ENCODE measurements at regions not wholly inside any gene's neighbourhood (a gene's known extent, or its start where the extent isn't known, plus 50 kb on each side); places are given as distances from the start of the nearest gene placed in this dataset.
"Not testable (repeated sequence)": the region's sequence is repeated elsewhere in the genome, so short reads cannot be mapped to it uniquely, and the experiment has no call there.

GRCh38 chr5:44943647-44944046, 134.9 kb downstream of the MRPS30 start:
- DNase-seq = no peak

DNA sequence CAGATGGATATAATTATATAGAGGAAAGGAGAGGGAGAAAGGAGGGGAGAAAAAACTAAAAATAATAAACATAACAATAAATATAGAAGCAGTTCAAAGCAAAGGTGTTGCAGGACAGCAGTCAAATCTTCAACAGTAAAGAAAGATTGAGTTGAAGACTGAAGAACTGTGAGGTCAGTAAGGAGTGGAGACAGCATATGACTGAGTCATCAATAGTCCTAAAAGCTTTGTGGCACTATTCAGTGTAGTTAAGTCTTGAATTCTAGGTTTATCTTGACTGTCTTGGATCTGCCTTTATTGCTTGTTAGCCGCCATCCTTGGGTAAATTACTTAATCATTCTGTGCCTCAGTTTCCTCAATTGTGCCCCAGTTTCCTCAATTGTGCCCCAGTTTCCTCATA, 137.0 kb downstream of the MRPS30 start:
- DNase-seq = no peak

DNA sequence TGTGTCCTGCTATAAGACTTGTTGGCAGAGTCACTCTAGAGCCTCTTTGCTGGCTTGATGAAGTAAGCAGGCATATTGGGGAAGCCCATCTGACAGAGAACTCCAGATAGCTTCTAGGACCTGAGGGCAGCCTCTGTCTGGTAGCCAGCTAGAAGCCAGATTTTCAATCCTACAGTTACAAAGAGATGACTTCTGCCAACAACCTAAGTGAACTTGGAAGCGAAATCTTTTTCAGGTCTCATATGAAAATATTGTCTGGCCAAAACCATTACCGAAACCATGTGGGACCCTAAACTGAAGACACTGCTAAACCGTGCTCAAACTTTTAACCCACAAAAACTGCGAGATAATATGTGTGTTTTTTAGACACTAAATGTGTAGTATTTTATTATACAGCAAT, 140.9 kb downstream of the MRPS30 start:
- DNase-seq = no peak

- DNase-seq = no peak
Observed at GRCh38 chr5:44951371-44951770, 142.6 kb downstream of the MRPS30 start.

GRCh38 chr5:44952376-44952775, 143.6 kb downstream of the MRPS30 start:
- peak; percentile 10 for DNase-seq

- DNase-seq = no peak
Observed at GRCh38 chr5:44953078-44953477, 144.3 kb downstream of the MRPS30 start.

DNA sequence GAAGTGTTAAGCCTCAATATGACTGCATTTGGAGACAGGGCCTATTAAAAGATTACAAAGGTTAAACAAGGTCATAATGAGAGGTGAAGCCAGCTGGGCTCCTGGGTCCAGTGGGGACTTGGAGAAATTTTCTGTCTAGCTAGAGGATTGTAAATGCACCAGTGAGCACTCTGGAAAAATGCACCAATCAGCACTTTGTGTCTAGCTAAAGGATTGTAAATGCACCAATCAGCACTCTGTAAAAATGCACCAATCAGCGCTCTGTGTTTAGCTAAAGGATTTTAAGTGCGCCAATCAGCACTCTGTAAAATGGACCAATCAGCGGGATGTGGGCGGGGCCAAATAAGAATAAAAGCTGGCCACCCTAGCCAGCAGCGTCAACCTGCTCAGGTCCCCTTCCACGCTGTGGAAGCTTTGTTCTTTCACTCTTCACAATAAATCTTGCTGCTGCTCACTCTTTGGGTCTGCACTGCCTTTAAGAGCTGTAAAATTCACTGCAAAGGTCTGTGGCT, 150.3 kb downstream of the MRPS30 start:
- DNase-seq = not testable (repeated sequence)

DNA sequence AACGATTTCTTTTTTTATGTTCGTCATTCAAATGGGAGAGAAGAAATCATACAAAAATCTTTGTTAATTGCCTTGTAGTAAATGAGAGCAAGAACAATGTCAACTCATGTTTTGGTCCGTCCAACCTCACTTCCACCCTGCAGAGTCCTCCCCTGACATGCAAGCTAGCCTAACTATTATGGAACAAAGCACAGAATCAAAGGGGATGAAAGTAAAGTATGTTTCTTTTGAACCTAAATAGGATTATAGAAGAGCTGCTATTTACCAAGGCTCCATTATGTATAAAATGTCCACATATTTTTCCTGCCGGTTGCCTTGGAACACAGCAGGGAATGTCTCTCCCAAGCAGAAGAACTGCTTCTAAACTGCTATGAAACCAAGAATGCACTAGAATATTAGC, 161.1 kb downstream of the MRPS30 start:
- DNase-seq = no peak

GRCh38 chr5:44970963-44971362, 162.2 kb downstream of the MRPS30 start:
- not testable (repeated sequence) for DNase-seq

DNA sequence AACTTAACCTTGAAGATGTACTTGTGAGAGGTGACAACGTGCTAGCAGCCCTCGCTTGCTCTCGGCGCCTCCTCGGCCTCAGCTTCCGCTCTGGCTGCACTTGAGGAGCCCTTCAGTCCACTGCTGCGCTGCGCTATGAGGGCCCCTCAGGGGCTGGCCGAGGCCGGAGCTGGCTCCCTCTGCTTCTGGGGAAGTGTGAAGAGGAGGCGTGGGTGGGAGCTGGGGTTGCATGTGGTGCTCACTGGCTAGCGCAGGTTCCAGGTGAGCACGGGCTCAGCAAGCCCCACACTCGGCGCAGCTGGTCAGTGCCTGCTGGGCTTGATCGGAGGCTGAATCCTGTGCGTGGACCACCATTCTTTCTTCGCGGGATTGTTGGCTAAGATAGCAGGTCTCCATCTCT, 166.1 kb downstream of the MRPS30 start:
- no peak for DNase-seq

GRCh38 chr5:44981708-44982107, 173.0 kb downstream of the MRPS30 start:
- DNase-seq = no peak

- DNase-seq = no peak
Observed at GRCh38 chr5:44983006-44983405, 174.3 kb downstream of the MRPS30 start.

DNA sequence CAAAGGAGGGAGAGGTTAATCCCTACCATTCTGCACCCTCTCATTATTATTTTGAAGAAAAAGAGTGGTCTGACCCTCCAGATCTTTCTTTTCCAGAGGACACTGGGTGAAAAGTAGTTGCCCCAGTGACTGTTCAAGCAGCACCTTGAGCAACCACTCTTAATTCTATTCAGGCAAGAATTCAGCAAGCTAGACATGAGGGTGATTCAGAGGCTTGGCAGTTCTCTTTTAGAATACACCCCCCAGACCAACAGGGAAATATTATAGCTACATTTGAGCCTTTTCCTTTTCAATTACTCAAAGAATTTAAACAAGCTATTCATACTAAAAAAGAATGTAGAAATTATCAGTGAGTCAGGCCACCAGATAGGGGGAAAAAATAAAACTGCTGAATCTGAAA, 178.3 kb downstream of the MRPS30 start:
- DNase-seq = no peak

DNA sequence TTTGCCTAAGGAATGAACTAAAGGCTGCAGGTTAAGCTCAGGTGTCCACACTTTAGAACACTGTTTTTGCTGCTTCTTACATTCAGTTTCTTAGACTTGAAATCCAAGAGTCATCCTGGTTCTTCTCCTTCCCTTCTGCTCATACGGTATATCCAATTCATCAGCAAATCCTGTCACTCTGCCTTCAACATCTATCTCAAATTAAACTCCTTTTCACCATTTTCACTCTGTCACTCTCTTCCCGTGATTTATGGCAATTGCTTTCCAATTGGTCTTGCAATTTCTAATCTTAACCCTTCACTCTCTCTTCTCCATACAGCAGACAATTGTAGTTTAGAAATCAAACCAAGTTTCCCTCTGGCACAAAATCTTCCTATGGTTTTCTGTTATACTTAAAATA, 182.9 kb downstream of the MRPS30 start:
- DNase-seq = no peak

GRCh38 chr5:44993286-44993685, 184.5 kb downstream of the MRPS30 start:
- no peak for DNase-seq

GRCh38 chr5:44997506-44997905, 188.8 kb downstream of the MRPS30 start:
- DNase-seq = no peak

DNA sequence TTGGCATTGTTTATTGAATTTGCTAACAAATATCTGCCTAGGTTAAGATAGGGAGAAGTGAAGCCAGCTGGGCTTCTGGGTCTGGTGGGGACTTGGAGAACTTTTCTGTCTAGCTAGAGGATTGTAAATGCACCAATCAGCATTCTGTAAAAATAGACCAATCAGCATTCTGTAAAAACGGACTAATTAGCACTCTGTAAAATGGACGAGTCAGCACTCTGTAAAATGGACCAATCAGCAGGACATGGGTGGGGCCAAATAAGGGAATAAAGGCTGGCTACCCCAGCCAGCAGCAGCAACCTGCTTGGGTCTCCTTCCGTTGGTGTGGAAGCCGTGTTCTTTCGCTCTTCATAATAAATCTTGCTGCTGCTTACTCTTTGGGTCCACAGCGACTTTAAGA, 198.4 kb downstream of the MRPS30 start:
- not testable (repeated sequence) for DNase-seq

- no peak for DNase-seq
Observed at GRCh38 chr5:45017568-45017967, 208.8 kb downstream of the MRPS30 start.

DNA sequence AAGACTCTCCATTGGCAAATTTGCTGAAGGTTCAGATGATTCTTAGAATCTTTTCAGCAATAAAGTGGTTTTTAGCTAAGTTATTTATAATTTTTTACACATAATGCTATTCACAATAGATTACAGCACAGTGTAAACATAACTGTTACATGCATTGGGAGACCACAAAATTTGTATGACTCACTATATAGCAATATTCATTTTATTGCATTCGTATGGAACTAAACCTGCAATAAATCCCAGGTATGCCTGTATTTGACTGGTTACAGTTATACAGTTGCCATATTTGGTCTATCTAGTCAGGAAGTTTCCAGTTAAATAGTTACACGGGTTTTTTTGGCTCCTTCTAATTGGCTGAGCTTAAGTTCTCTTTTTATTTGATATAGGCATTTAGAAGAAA, 220.8 kb downstream of the MRPS30 start:
- DNase-seq = no peak

- no peak for DNase-seq
Observed at GRCh38 chr5:45035991-45036390, 227.2 kb downstream of the MRPS30 start.

DNA sequence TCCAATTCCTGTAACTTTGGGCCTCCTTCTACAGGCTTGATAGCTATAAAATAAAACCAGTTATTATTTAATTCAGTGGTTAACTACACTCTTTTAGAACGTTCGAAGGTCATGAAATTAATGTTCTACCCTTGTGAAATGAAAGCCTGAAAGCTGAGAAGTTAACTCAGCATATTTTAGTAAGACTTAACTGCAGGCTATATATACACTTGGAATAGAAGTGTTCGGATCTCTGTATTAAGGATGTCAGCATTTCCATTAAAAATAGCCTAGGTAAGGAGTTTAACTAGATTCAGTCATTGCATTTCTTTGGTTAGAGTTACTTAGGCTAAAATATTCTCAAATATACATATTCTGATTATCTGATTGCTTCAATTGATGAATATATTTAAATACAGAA, 229.2 kb downstream of the MRPS30 start:
- DNase-seq = no peak

- DNase-seq = no peak
Observed at GRCh38 chr5:45038366-45038987, 229.7 kb downstream of the MRPS30 start.

DNA sequence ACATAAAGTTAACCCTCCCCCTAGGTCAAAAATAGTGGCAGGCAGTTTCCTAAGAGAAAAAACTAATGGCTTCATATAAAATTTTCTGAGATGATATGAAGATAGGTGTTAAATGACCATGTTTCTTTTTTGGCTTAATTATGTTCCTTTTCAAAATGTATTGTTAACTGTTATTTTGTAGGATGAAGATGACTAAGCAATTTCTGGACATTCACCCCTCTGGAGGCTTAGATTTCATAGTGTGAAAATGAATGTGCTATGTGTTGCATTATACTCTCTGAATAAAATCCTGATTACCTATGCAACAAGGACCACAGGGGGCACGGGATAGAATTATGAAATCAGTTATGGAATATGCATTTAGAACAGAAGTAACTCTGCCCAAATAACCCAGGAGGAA, 233.5 kb downstream of the MRPS30 start:
- no peak for DNase-seq

GRCh38 chr5:45057564-45057963, 248.8 kb downstream of the MRPS30 start:
- no peak for DNase-seq

DNA sequence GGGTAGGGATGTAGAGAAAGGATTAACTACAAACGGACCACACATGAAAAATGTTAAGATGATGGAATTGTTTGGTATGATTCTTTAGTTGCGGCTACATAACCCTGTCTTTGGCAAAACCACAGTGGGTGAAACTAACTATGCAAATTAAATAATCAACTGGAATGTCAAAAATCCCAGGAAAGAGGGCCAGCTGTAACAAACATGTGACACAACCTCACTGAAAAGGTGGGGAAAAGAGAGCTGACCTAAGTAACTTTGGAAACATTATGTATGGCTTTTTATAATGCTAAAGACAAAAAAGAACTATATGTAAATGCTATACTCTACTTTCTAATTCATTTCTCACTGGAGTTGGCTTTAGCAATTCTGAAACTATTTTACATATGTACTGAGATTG, 252.0 kb downstream of the MRPS30 start:
- DNase-seq = no peak
